Fibroblast of lung (primary cell): ENCODE measurements at regions not wholly inside any gene's neighbourhood (a gene's known extent, or its start where the extent isn't known, plus 50 kb on each side); places are given as distances from the start of the nearest gene placed in this dataset.

Experiments used
- DNase-seq, 2 donors: peaks; one replicate each; pipeline versions ENCODE4 v3.0.0 to v3.0.0-alpha.2; 2010; ENCODE audit warnings: low read depth in 2 of 2
- H2AFZ ChIP-seq: 2 replicates; pipeline ENCODE4 v1.5.1; 2012; ENCODE audit warnings: low read length, control low read depth, inconsistent platforms
- H3K27ac ChIP-seq: 2 replicates; pipeline ENCODE4 v1.5.1; 2011; ENCODE audit warnings: low read length, control low read depth; ENCODE audit not compliant: insufficient read depth
- H3K27me3 ChIP-seq: 2 replicates; pipeline ENCODE4 v1.5.1; 2011; ENCODE audit warnings: mild to moderate bottlenecking, low read length; ENCODE audit not compliant: control insufficient read depth, insufficient read depth
- H3K36me3 ChIP-seq: 2 replicates; pipeline ENCODE4 v1.5.1; 2011; ENCODE audit warnings: low read length; ENCODE audit not compliant: control insufficient read depth, insufficient read depth
- H3K4me1 ChIP-seq: 2 replicates; pipeline ENCODE4 v1.5.1; 2011; ENCODE audit warnings: low read length; ENCODE audit not compliant: control insufficient read depth, insufficient read depth; ENCODE audit errors: extremely low read depth
- H3K4me2 ChIP-seq: 2 replicates; pipeline ENCODE4 v1.5.1; 2011; ENCODE audit warnings: low read length, control low read depth; ENCODE audit not compliant: insufficient read depth; ENCODE audit errors: extremely low read depth
- H3K4me3 ChIP-seq, 4 experiments: fragments of 200-600 bp in 1 of 4; sonication (generic) in 1 of 4; replicated peaks in 1 of 4; 2 replicates each; pipeline ENCODE4 v1.5.1; 2011 to 2016; ENCODE audit warnings: low read length in 4 of 4, low read depth in 3 of 4, mild to moderate bottlenecking in 3 of 4, control low read depth in 2 of 4, inconsistent platforms in 1 of 4, mixed read lengths in 1 of 4; ENCODE audit not compliant: insufficient read depth in 1 of 4; ENCODE audit errors: control extremely low read depth in 1 of 4
- H3K79me2 ChIP-seq: 2 replicates; pipeline ENCODE4 v1.5.1; 2012; ENCODE audit warnings: mild to moderate bottlenecking, low read length, inconsistent platforms; ENCODE audit not compliant: control insufficient read depth, insufficient read depth
- H3K9ac ChIP-seq: 2 replicates; pipeline ENCODE4 v1.5.1; 2011; ENCODE audit warnings: mild to moderate bottlenecking, low read length, control low read depth; ENCODE audit not compliant: insufficient read depth
- H3K9me3 ChIP-seq: 2 replicates; pipeline ENCODE4 v1.5.1; 2012; ENCODE audit warnings: low read depth, low read length; ENCODE audit not compliant: control insufficient read depth, insufficient read depth
- H4K20me1 ChIP-seq: 2 replicates; pipeline ENCODE4 v1.5.1; 2011; ENCODE audit warnings: low read length; ENCODE audit not compliant: control insufficient read depth, insufficient read depth; ENCODE audit errors: extremely low read depth
- CTCF ChIP-seq, 2 donors: IDR thresholded peaks in 1 of 2; conservative IDR thresholded peaks in 1 of 2; 1 replicate in 1 of 2; 2 replicates in 1 of 2; pipeline ENCODE4 v1.5.1; 2011 to 2012; ENCODE audit warnings: low read length in 2 of 2, control low read depth in 1 of 2, inconsistent platforms in 1 of 2, low read depth in 1 of 2, mild to moderate bottlenecking in 1 of 2
- EZH2 ChIP-seq: IDR thresholded peaks from 2 replicates; pipeline ENCODE4 v1.5.1; 2012; ENCODE audit warnings: low read length, control low read depth, mild to moderate bottlenecking; ENCODE audit errors: missing control alignments

- Histone ChIP-seq H3K4me1 (no peaks in the 10 kb centered on the region), H4K20me1 (no peaks in the 10 kb centered on the region), H3K4me3 (no peak overlapping the region), H2AFZ (no peak overlapping the region), H3K9ac (no peak overlapping the region), H3K9me3 (no peaks in the 10 kb centered on the region), H3K36me3 (no peaks in the 10 kb centered on the region), H3K27me3 (no peaks in the 10 kb centered on the region), H3K4me2 (no peak overlapping the region), H3K79me2 (no peaks in the 10 kb centered on the region), H3K27ac (no peak overlapping the region)
- TF ChIP-seq CTCF (conservative IDR thresholded peaks at IDR 0.05 in 1 of 2, IDR thresholded peaks at IDR 0.05 in 1 of 2; ENCODE audit: low read depth in 1 of 2, low read length in 2 of 2) (no peak), EZH2 (no peak)
- no peak for DNase-seq
Observed at GRCh38 chr5:124849774-124850173, 103.3 kb upstream of the ZNF608 start.

- Histone ChIP-seq H4K20me1 (no peaks in the 10 kb centered on the region), H3K9me3 (no peaks in the 10 kb centered on the region), H3K79me2 (no peaks in the 10 kb centered on the region), H2AFZ (no peak overlapping the region), H3K27me3 (no peaks in the 10 kb centered on the region), H3K36me3 (no peaks in the 10 kb centered on the region), H3K27ac (no peak overlapping the region), H3K4me1 (no peaks in the 10 kb centered on the region), H3K9ac (no peak overlapping the region), H3K4me2 (no peak overlapping the region), H3K4me3 (no peak overlapping the region)
- TF ChIP-seq CTCF (conservative IDR thresholded peaks at IDR 0.05 in 1 of 2, IDR thresholded peaks at IDR 0.05 in 1 of 2; ENCODE audit: low read depth in 1 of 2, low read length in 2 of 2), result no peak
- no peak for TF ChIP-seq EZH2
- peak in 1 of 2 donors; percentile 15 for DNase-seq
Observed at GRCh38 chr5:124856726-124857125, 110.3 kb upstream of the ZNF608 start.

- no peak overlapping the region for H3K4me3 ChIP-seq
- no peaks in the 10 kb centered on the region for H3K27me3 ChIP-seq
- no peaks in the 10 kb centered on the region for H3K36me3 ChIP-seq
- DNase-seq, result no peak
- H3K79me2 ChIP-seq, result no peaks in the 10 kb centered on the region
- H3K4me1 ChIP-seq, result no peaks in the 10 kb centered on the region
- no peak for TF ChIP-seq EZH2
- TF ChIP-seq CTCF (conservative IDR thresholded peaks at IDR 0.05 in 1 of 2, IDR thresholded peaks at IDR 0.05 in 1 of 2; ENCODE audit: low read depth in 1 of 2, low read length in 2 of 2), result no peak
- no peak overlapping the region for H2AFZ ChIP-seq
- no peaks in the 10 kb centered on the region for H4K20me1 ChIP-seq
- no peak overlapping the region for H3K4me2 ChIP-seq
- H3K27ac ChIP-seq, result no peak overlapping the region
- no peaks in the 10 kb centered on the region for H3K9me3 ChIP-seq
- H3K9ac ChIP-seq, result no peak overlapping the region
Observed at GRCh38 chr5:124858612-124859011, 112.2 kb upstream of the ZNF608 start.
